Duodenal mucosa (tissue), 2 donors: ENCODE measurements at regions not wholly inside any gene's neighbourhood (a gene's known extent, or its start where the extent isn't known, plus 50 kb on each side); places are given as distances from the start of the nearest gene placed in this dataset.
"Not testable (repeated sequence)": the region's sequence is repeated elsewhere in the genome, so short reads cannot be mapped to it uniquely, and the experiment has no call there.

Experiments
- H3K27ac ChIP-seq: one replicate; pipeline ENCODE4 v1.7.0; 2013; ENCODE audit warnings: low read depth, low read length
- H3K27me3 ChIP-seq, 2 donors: one replicate each; pipeline ENCODE4 v1.7.0; 2013; ENCODE audit warnings: low read length in 2 of 2, control low read depth in 1 of 2; ENCODE audit not compliant: insufficient read depth in 2 of 2, control insufficient read depth in 1 of 2
- H3K36me3 ChIP-seq, 2 donors: one replicate each; pipeline ENCODE4 v1.7.0; 2013; ENCODE audit warnings: low read length in 2 of 2, control low read depth in 1 of 2; ENCODE audit not compliant: insufficient read depth in 2 of 2, control insufficient read depth in 1 of 2
- H3K4me1 ChIP-seq, 2 donors: one replicate each; pipeline ENCODE4 v1.7.0; 2013; ENCODE audit warnings: low read length in 2 of 2, control low read depth in 1 of 2; ENCODE audit not compliant: insufficient read depth in 2 of 2, control insufficient read depth in 1 of 2
- H3K4me3 ChIP-seq, 2 donors: one replicate each; pipeline ENCODE4 v1.7.0; 2013; ENCODE audit warnings: low read length in 2 of 2, low read depth in 1 of 2
- H3K9ac ChIP-seq, 2 donors: one replicate each; pipeline ENCODE4 v1.7.0; 2013; ENCODE audit warnings: low read length in 2 of 2, low read depth in 1 of 2
- H3K9me3 ChIP-seq, 2 donors: one replicate each; pipeline ENCODE4 v1.7.0; 2013; ENCODE audit warnings: low read length in 2 of 2, control low read depth in 1 of 2; ENCODE audit not compliant: control insufficient read depth in 1 of 2

GRCh38 chr2:17373741-17374140, 144.5 kb downstream of the RAD51AP2 start:
- Histone ChIP-seq H3K36me3 (no peaks in the 10 kb centered on the region), H3K27ac (no peak overlapping the region), H3K9ac (no peak overlapping the region), H3K27me3 (no peaks in the 10 kb centered on the region), H3K9me3 (no peaks in the 10 kb centered on the region), H3K4me1 (no peaks in the 10 kb centered on the region), H3K4me3 (no peak overlapping the region)

- Histone ChIP-seq H3K27ac (no peak overlapping the region), H3K27me3 (no peaks in the 10 kb centered on the region), H3K4me3 (no peak overlapping the region), H3K9ac (no peak overlapping the region), H3K9me3 (no peaks in the 10 kb centered on the region), H3K4me1 (no peaks in the 10 kb centered on the region), H3K36me3 (no peaks in the 10 kb centered on the region)
Observed at GRCh38 chr2:17373041-17373440, 145.2 kb downstream of the RAD51AP2 start.

DNA sequence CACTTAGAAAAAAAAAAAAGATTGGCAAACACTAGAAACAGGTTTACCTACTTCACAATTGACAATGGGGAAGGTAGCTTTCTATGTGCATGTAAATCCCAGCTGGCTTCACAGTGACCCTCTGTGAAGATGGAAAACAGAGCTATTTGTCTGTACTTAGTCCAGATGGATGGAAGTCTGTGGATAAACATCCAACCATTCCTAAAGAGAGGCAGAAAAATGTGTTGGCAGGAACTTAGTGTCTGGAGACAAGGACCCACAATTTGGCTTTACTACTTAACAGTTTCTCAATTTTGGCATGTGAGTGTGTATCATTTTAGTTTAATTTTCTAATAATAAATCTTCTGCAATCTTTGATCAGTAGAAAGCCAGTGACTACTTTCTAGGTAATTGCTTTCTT, 154.4 kb downstream of the RAD51AP2 start:
- Histone ChIP-seq H3K27me3 (no peaks in the 10 kb centered on the region), H3K36me3 (no peaks in the 10 kb centered on the region), H3K27ac (no peak overlapping the region), H3K9me3 (no peaks in the 10 kb centered on the region), H3K4me1 (no peaks in the 10 kb centered on the region), H3K9ac (no peak overlapping the region), H3K4me3 (no peak overlapping the region)

DNA sequence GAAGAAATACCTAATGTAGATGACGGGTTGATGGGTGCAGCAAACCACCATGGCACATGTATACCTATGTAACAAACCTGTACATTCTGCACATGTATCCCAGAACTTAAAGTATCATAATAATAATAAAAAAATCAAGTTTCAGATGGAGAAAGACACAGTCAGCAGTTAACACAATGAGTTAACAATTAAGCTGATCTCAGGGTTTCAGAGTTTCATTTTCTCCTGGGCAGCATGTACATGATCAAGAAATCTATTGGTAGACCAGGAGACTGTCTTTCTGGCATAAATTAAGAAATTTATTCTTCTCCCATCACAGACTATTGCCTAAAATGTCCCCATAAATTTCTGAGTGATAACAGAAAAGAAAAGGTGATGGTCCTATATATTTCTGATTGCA, 155.3 kb downstream of the RAD51AP2 start:
- no peaks in the 10 kb centered on the region for H3K4me1 ChIP-seq
- H3K9ac ChIP-seq, result no peak overlapping the region
- no peaks in the 10 kb centered on the region for H3K27me3 ChIP-seq
- H3K36me3 ChIP-seq, result no peaks in the 10 kb centered on the region
- no peak overlapping the region for H3K4me3 ChIP-seq
- no peaks in the 10 kb centered on the region for H3K9me3 ChIP-seq
- no peak overlapping the region for H3K27ac ChIP-seq

- H3K27me3 ChIP-seq, result no peaks in the 10 kb centered on the region
- no peak overlapping the region for H3K9ac ChIP-seq
- H3K9me3 ChIP-seq, result no peaks in the 10 kb centered on the region
- H3K27ac ChIP-seq, result no peak overlapping the region
- H3K36me3 ChIP-seq, result no peaks in the 10 kb centered on the region
- no peaks in the 10 kb centered on the region for H3K4me1 ChIP-seq
- no peak overlapping the region for H3K4me3 ChIP-seq
Observed at GRCh38 chr2:17355608-17356329, 162.5 kb downstream of the RAD51AP2 start.

DNA sequence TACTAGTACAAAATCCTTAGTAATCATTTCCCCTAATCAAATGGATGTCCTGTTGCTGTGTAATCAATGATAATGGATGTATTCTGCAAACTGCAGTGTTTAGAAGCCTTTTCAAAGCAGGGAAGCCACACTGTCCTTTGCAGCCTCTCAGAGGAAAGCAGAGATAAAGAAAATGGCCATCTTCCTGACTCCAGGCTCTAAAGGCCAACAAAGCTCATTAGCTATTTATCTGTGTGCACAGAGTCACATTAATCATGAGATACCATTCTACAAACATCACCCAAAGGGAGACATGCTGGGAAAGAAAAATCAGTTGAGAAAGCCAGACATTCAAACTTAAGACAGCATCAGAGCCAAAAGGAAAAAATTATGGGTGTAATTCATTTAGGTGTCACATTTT, 165.0 kb downstream of the RAD51AP2 start:
- no peak overlapping the region for H3K9ac ChIP-seq
- no peaks in the 10 kb centered on the region for H3K4me1 ChIP-seq
- no peaks in the 10 kb centered on the region for H3K36me3 ChIP-seq
- no peaks in the 10 kb centered on the region for H3K9me3 ChIP-seq
- no peaks in the 10 kb centered on the region for H3K27me3 ChIP-seq
- H3K27ac ChIP-seq, result no peak overlapping the region
- no peak overlapping the region for H3K4me3 ChIP-seq

GRCh38 chr2:17342692-17343091, 175.5 kb downstream of the RAD51AP2 start:
- not testable (repeated sequence) for H3K27ac ChIP-seq

GRCh38 chr2:17337507-17337906, 180.7 kb downstream of the RAD51AP2 start:
- Histone ChIP-seq H3K27me3 (no peaks in the 10 kb centered on the region), H3K4me3 (no peak overlapping the region), H3K4me1 (no peaks in the 10 kb centered on the region), H3K27ac (no peak overlapping the region), H3K9ac (no peak overlapping the region), H3K36me3 (no peaks in the 10 kb centered on the region), H3K9me3 (no peaks in the 10 kb centered on the region)

More at GRCh38 chr2:17342692-17343091, 175.5 kb downstream of the RAD51AP2 start:
- H3K27me3 ChIP-seq, H3K9me3 ChIP-seq, H3K4me3 ChIP-seq, H3K36me3 ChIP-seq, H3K9ac ChIP-seq, H3K4me1 ChIP-seq: not testable (repeated sequence)

GRCh38 chr2:17336458-17336857, 181.8 kb downstream of the RAD51AP2 start:
- no peak overlapping the region for H3K27ac ChIP-seq
- no peak overlapping the region for H3K4me3 ChIP-seq
- H3K4me1 ChIP-seq, result no peaks in the 10 kb centered on the region
- no peaks in the 10 kb centered on the region for H3K36me3 ChIP-seq
- H3K9ac ChIP-seq, result no peak overlapping the region
- H3K27me3 ChIP-seq, result no peaks in the 10 kb centered on the region
- H3K9me3 ChIP-seq, result no peaks in the 10 kb centered on the region

- H3K9me3 ChIP-seq, result no peaks in the 10 kb centered on the region
- H3K27me3 ChIP-seq, result no peaks in the 10 kb centered on the region
- H3K9ac ChIP-seq, result no peak overlapping the region
- H3K4me3 ChIP-seq, result no peak overlapping the region
- H3K36me3 ChIP-seq, result no peaks in the 10 kb centered on the region
- no peak overlapping the region for H3K27ac ChIP-seq
- no peaks in the 10 kb centered on the region for H3K4me1 ChIP-seq
Observed at GRCh38 chr2:17334300-17334699, 183.9 kb downstream of the RAD51AP2 start.

DNA sequence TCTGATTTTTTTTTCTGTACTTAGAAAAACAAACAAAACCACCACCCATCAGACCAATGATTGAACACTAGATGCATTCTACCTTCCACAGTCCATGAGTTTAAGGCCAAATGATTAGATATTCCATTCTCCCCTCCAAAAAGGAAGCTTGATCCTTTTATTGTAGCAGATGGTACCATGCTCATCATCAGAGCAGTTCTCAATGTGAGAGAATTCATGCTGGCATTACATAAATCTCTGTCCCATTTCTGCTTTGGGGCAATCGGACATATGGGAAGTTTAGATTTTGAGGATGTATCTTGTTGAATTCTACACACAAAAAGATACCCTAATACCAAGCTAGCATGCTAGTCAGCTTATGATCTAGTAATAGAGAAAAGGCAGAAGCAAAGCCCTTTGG, 186.6 kb downstream of the RAD51AP2 start:
- Histone ChIP-seq H3K4me1 (no peaks in the 10 kb centered on the region), H3K4me3 (no peak overlapping the region), H3K9ac (no peak overlapping the region), H3K27ac (no peak overlapping the region), H3K9me3 (no peaks in the 10 kb centered on the region), H3K36me3 (no peaks in the 10 kb centered on the region), H3K27me3 (no peaks in the 10 kb centered on the region)
